ENCODE measurements at regions not wholly inside any gene's neighbourhood (a gene's known extent, or its start where the extent isn't known, plus 50 kb on each side); places are given as distances from the start of the nearest gene placed in this dataset.

- DNase-seq (ENCODE audit: low spot score) (no peak), ATAC-seq (ENCODE audit: low read depth) (no peak)
- H3K4me1 ChIP-seq (ENCODE audit: insufficient read depth, poor library complexity, severe bottlenecking) = no peaks in the 10 kb centered on the region
- H3K27me3 ChIP-seq (ENCODE audit: insufficient read depth, poor library complexity, severe bottlenecking) = peaks cover 22% of the 10 kb centered on the region
- no peak overlapping the region for H3K4me3 ChIP-seq (ENCODE audit: severe bottlenecking)
- no peak overlapping the region for H3K27ac ChIP-seq (ENCODE audit: poor library complexity, severe bottlenecking)
- no peaks in the 10 kb centered on the region for H3K9me3 ChIP-seq (ENCODE audit: severe bottlenecking)
- no peak for TF ChIP-seq CTCF (IDR thresholded peaks at IDR 0.05; ENCODE audit: poor library complexity, severe bottlenecking)
- H3K36me3 ChIP-seq (ENCODE audit: low read depth) = no peaks in the 10 kb centered on the region
Measured at GRCh38 chr2:106580241-106580640, 93.1 kb downstream of the CD8B2 start.

- Histone ChIP-seq H3K4me3 (ENCODE audit: severe bottlenecking) (no peak overlapping the region), H3K36me3 (ENCODE audit: low read depth) (no peaks in the 10 kb centered on the region), H3K4me1 (ENCODE audit: insufficient read depth, poor library complexity, severe bottlenecking) (no peaks in the 10 kb centered on the region), H3K9me3 (ENCODE audit: severe bottlenecking) (no peaks in the 10 kb centered on the region), H3K27ac (ENCODE audit: poor library complexity, severe bottlenecking) (no peak overlapping the region), H3K27me3 (ENCODE audit: insufficient read depth, poor library complexity, severe bottlenecking) (peaks cover 22% of the 10 kb centered on the region)
- DNase-seq (ENCODE audit: low spot score) = no peak
- no peak for TF ChIP-seq CTCF (IDR thresholded peaks at IDR 0.05; ENCODE audit: poor library complexity, severe bottlenecking)
- ATAC-seq (ENCODE audit: low read depth) = no peak
Measured at GRCh38 chr2:106581328-106581727, 94.2 kb downstream of the CD8B2 start.

- H3K4me1 ChIP-seq (ENCODE audit: insufficient read depth, poor library complexity, severe bottlenecking) = no peaks in the 10 kb centered on the region
- no peaks in the 10 kb centered on the region for H3K36me3 ChIP-seq (ENCODE audit: low read depth)
- no peak for ATAC-seq (ENCODE audit: low read depth)
- H3K27me3 ChIP-seq (ENCODE audit: insufficient read depth, poor library complexity, severe bottlenecking) = peaks cover 22% of the 10 kb centered on the region
- no peak for TF ChIP-seq CTCF (IDR thresholded peaks at IDR 0.05; ENCODE audit: poor library complexity, severe bottlenecking)
- no peak overlapping the region for H3K4me3 ChIP-seq (ENCODE audit: severe bottlenecking)
- H3K27ac ChIP-seq (ENCODE audit: poor library complexity, severe bottlenecking) = no peak overlapping the region
- no peaks in the 10 kb centered on the region for H3K9me3 ChIP-seq (ENCODE audit: severe bottlenecking)
- no peak for DNase-seq (ENCODE audit: low spot score)
Measured at GRCh38 chr2:106581755-106582147, 94.6 kb downstream of the CD8B2 start.

- ATAC-seq (ENCODE audit: low read depth) (peak; percentile 97), DNase-seq (ENCODE audit: low spot score) (no peak)
- TF ChIP-seq CTCF (IDR thresholded peaks at IDR 0.05; ENCODE audit: poor library complexity, severe bottlenecking) = peak; percentile 94
- Histone ChIP-seq H3K4me3 (ENCODE audit: severe bottlenecking) (no peak overlapping the region), H3K27me3 (ENCODE audit: insufficient read depth, poor library complexity, severe bottlenecking) (peaks cover 22% of the 10 kb centered on the region), H3K36me3 (ENCODE audit: low read depth) (no peaks in the 10 kb centered on the region), H3K4me1 (ENCODE audit: insufficient read depth, poor library complexity, severe bottlenecking) (no peaks in the 10 kb centered on the region), H3K27ac (ENCODE audit: poor library complexity, severe bottlenecking) (no peak overlapping the region), H3K9me3 (ENCODE audit: severe bottlenecking) (no peaks in the 10 kb centered on the region)
Measured at GRCh38 chr2:106582148-106583143, 95.3 kb downstream of the CD8B2 start.

Data from RWPE2 (cell line).